ENCODE measurements at regions not wholly inside any gene's neighbourhood (a gene's known extent, or its start where the extent isn't known, plus 50 kb on each side); places are given as distances from the start of the nearest gene placed in this dataset.

GRCh38 chr14:86882818-86883217 lies 1110.2 kb downstream of the GALC start:
- no peaks in the 10 kb centered on the region for H3K27me3 Mint-ChIP-seq
- CTCF ChIA-PET: interaction anchor here (0.9 kb wide), 1 partner anchor 10 kb away, joined by 3 read pairs; no protein-coding TSS in a partner anchor
- DNase-seq: no peak
- H3K36me3 Mint-ChIP-seq: no peaks in the 10 kb centered on the region
- no peaks in the 10 kb centered on the region for H3K4me1 Mint-ChIP-seq
- no peak for ATAC-seq
- H3K4me3 Mint-ChIP-seq: no peak overlapping the region
- no peak overlapping the region for H3K27ac Mint-ChIP-seq
- H3K9me3 Mint-ChIP-seq (ENCODE audit: low read depth): peaks cover 9% of the 10 kb centered on the region

- H3K9me3 Mint-ChIP-seq (ENCODE audit: low read depth): peaks cover 5% of the 10 kb centered on the region
- no peak for DNase-seq
- ATAC-seq: no peak
- H3K4me1 Mint-ChIP-seq: no peaks in the 10 kb centered on the region
- H3K27me3 Mint-ChIP-seq: no peaks in the 10 kb centered on the region
- H3K36me3 Mint-ChIP-seq: no peaks in the 10 kb centered on the region
- CTCF ChIA-PET: no interaction called here
- H3K27ac Mint-ChIP-seq: no peak overlapping the region
- no peak overlapping the region for H3K4me3 Mint-ChIP-seq
These were observed 1127.0 kb downstream of the GALC start for GRCh38 chr14:86865934-86866333.

DNA sequence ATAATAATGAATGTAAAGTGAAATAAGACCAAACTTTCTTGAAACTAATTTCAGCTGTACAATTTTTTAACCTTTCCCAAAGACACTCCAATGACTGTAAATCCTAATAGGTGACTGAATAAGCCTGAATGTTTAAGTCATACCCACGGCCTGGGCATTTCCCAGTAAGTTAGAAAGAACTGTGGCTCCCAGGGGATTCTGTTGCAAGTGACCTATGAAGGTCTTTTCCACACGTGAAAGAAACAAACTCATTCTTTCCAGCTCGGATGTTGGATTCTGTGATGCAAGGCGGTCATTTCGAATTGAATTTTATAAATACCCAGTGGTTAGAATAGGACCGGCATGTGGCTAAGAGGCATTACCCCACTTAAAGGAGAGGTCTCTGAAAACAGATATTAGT lies 1134.4 kb downstream of the GALC start:
- Mint-ChIP-seq H3K4me1 (no peaks in the 10 kb centered on the region), H3K9me3 (ENCODE audit: low read depth) (peaks cover 11% of the 10 kb centered on the region), H3K4me3 (no peak overlapping the region), H3K27me3 (no peaks in the 10 kb centered on the region), H3K27ac (no peak overlapping the region), H3K36me3 (no peaks in the 10 kb centered on the region)
- CTCF ChIA-PET: interaction anchor here (0.6 kb wide), 1 partner anchor 458 kb away, joined by 3 read pairs; no protein-coding TSS in a partner anchor
- no peak for DNase-seq
- ATAC-seq: no peak

GRCh38 chr14:86858031-86858430 lies 1135.0 kb downstream of the GALC start:
- H3K36me3 Mint-ChIP-seq: no peaks in the 10 kb centered on the region
- CTCF ChIA-PET: no interaction called here
- no peak overlapping the region for H3K27ac Mint-ChIP-seq
- DNase-seq (no peak), ATAC-seq (no peak)
- no peak overlapping the region for H3K4me3 Mint-ChIP-seq
- no peaks in the 10 kb centered on the region for H3K27me3 Mint-ChIP-seq
- H3K4me1 Mint-ChIP-seq: no peaks in the 10 kb centered on the region
- H3K9me3 Mint-ChIP-seq (ENCODE audit: low read depth): peaks cover 14% of the 10 kb centered on the region

DNA sequence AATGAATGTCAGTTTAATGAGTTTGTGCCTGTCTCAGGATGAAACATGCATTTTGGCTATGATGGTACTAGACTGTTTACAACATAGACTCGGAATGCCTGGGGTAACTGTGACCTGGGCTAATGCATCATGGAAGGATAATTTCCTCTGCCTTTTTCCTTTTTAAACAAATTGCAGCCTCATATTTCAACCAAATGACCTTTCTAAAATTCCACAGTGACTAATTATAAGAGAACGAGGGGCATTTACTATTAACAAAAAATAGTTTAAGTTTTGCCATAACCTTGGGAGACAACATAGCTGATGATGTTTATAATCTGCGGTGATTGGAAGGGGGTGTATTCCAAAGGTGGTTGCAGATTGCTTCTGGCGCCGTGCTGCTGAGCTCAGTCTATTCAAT lies 1140.5 kb downstream of the GALC start:
- Mint-ChIP-seq H3K4me3 (no peak overlapping the region), H3K9me3 (ENCODE audit: low read depth) (peaks cover 9% of the 10 kb centered on the region), H3K4me1 (no peaks in the 10 kb centered on the region), H3K27me3 (no peaks in the 10 kb centered on the region), H3K27ac (no peak overlapping the region), H3K36me3 (no peaks in the 10 kb centered on the region)
- no peak for ATAC-seq
- no peak for DNase-seq
- CTCF ChIA-PET: no interaction called here

DNA sequence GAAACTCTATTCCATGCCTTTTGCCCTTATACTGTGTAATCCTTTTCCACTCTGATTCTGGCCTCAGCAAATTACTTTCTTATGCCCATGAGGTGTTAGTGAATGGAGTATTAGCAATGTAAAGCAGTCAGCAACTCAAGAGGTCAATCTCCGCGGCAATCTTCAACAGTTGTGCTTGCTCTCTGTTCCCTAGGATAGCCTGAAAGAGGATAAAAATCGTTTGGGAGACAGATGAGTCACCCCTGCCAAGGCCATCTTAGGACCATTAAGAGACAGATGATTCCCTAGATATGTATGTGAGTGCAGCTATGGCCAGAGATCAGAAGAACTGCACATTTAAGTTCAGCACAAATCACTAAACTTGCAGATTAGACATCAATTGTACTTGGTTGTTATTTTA lies 1145.8 kb downstream of the GALC start:
- Mint-ChIP-seq H3K4me3 (no peak overlapping the region), H3K27me3 (no peaks in the 10 kb centered on the region), H3K27ac (no peak overlapping the region), H3K36me3 (no peaks in the 10 kb centered on the region), H3K4me1 (no peaks in the 10 kb centered on the region), H3K9me3 (ENCODE audit: low read depth) (peaks cover 9% of the 10 kb centered on the region)
- ATAC-seq (no peak), DNase-seq (no peak)
- CTCF ChIA-PET: no interaction called here

- Mint-ChIP-seq H3K4me3 (no peak overlapping the region), H3K27ac (no peak overlapping the region), H3K4me1 (no peaks in the 10 kb centered on the region), H3K27me3 (no peaks in the 10 kb centered on the region), H3K9me3 (ENCODE audit: low read depth) (peaks cover 2% of the 10 kb centered on the region), H3K36me3 (no peaks in the 10 kb centered on the region)
- CTCF ChIA-PET: no interaction called here
- ATAC-seq: no peak
- no peak for DNase-seq
These were observed 1154.6 kb downstream of the GALC start for GRCh38 chr14:86838363-86838762.

DNA sequence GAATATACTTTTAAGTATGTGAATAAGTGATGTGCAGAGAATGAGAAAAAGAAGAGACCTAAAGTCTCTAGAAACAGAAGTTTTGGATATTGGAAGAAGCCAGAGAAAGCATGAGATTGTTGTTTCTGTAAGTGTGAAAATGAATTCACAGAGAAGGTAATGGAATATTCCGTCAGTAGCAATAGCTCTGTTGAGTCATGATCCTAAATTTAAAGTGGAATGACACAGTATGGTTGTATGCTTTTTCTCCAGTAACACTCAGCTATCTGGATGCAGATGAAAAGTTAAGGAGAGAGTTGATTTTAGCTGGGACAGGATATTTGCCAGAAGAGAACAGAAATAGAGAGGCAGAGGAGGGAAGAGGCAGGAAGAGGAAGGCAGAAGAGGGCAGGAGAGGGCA lies 1166.3 kb downstream of the GALC start:
- H3K27ac Mint-ChIP-seq: no peak overlapping the region
- H3K36me3 Mint-ChIP-seq: no peaks in the 10 kb centered on the region
- peaks cover 7% of the 10 kb centered on the region for H3K9me3 Mint-ChIP-seq (ENCODE audit: low read depth)
- no peak overlapping the region for H3K4me3 Mint-ChIP-seq
- H3K4me1 Mint-ChIP-seq: no peaks in the 10 kb centered on the region
- CTCF ChIA-PET: no interaction called here
- no peaks in the 10 kb centered on the region for H3K27me3 Mint-ChIP-seq
- no peak for ATAC-seq
- DNase-seq: no peak

DNA sequence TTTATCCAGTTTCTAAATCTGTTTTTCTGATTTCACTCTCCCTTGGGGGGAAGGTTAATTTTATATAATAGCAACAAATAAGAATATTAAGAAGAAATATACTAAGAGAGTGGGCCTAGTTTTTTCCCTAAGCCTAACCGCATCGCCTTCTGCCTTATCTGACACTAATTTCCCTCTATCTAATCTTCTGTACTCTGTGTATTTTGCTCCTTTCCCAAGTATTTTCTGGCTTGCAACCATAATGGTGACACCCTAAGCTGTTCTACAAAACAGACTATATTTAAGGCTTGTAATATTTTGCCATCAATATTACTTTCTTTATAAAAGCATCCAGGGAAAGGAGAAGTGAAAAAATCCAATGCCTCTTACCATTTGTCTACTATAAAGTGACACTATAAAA lies 1168.8 kb downstream of the GALC start:
- H3K9me3 Mint-ChIP-seq (ENCODE audit: low read depth): peaks cover 7% of the 10 kb centered on the region
- ATAC-seq (no peak), DNase-seq (no peak)
- no peaks in the 10 kb centered on the region for H3K27me3 Mint-ChIP-seq
- CTCF ChIA-PET: no interaction called here
- H3K36me3 Mint-ChIP-seq: no peaks in the 10 kb centered on the region
- no peak overlapping the region for H3K27ac Mint-ChIP-seq
- no peak overlapping the region for H3K4me3 Mint-ChIP-seq
- no peaks in the 10 kb centered on the region for H3K4me1 Mint-ChIP-seq

DNA sequence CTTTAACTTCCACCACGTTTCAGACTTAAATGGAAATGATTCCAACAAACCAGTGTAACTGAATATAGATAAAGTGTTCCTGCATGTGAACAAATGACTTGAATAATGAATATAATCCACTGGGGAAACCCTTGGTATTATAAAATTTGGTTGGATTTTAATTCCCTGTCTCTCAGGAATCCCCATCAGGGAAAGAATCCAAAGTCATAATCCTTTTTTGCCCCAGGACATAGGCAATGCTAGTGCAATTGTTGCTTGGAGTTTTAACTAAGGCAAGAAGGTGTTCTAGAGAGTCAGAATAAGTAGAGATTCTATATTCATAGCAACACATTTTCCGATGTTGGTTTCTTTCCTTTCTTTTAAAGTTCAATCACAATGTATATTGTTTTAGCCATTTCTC lies 1169.4 kb downstream of the GALC start:
- Mint-ChIP-seq H3K27ac (no peak overlapping the region), H3K4me1 (no peaks in the 10 kb centered on the region), H3K9me3 (ENCODE audit: low read depth) (peaks cover 7% of the 10 kb centered on the region), H3K36me3 (no peaks in the 10 kb centered on the region), H3K27me3 (no peaks in the 10 kb centered on the region), H3K4me3 (no peak overlapping the region)
- DNase-seq (no peak), ATAC-seq (no peak)
- CTCF ChIA-PET: no interaction called here

DNA sequence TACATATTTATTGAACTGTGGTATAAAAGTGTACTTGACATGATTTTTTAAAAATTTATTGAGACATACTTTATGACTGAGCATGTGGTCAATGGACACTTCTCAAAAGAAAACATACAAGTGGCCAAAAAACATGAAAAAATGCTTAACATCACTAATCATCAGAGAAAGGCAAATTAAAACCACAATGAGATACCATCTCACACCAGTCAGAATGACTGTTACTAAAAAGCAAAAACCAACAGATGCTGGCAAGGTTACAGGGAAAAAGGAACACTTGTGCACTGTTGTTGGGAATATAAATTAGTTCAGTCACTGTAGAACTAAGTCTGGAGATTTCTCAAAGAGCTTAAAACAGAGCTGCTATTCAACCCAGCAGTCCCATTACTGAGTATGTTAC lies 1177.6 kb downstream of the GALC start:
- no peak overlapping the region for H3K27ac Mint-ChIP-seq
- no peak overlapping the region for H3K4me3 Mint-ChIP-seq
- no peaks in the 10 kb centered on the region for H3K36me3 Mint-ChIP-seq
- CTCF ChIA-PET: no interaction called here
- H3K9me3 Mint-ChIP-seq (ENCODE audit: low read depth): peaks cover 12% of the 10 kb centered on the region
- H3K27me3 Mint-ChIP-seq: no peaks in the 10 kb centered on the region
- DNase-seq (no peak), ATAC-seq (no peak)
- H3K4me1 Mint-ChIP-seq: no peaks in the 10 kb centered on the region

DNA sequence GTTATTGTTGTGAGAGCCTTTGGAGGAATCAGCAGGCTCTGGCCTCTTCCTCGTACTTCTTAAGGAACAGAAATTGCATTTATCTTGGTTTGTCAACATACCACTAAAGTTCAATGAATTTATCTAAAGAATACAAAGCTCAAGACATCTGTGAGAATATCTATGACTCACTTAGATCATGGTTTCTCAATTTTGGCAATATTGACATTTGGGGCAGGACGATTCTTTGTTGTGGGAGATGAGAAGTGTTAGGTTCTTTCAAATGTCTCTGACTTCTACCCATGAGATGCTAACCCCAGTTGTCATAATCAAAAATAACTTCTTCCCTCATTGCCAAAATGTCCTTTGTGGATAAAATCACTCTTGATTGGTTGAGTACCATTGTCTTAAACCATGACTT lies 1190.3 kb downstream of the GALC start:
- no peaks in the 10 kb centered on the region for H3K4me1 Mint-ChIP-seq
- DNase-seq: no peak
- H3K27ac Mint-ChIP-seq: no peak overlapping the region
- peaks cover 10% of the 10 kb centered on the region for H3K9me3 Mint-ChIP-seq (ENCODE audit: low read depth)
- ATAC-seq: no peak
- no peaks in the 10 kb centered on the region for H3K27me3 Mint-ChIP-seq
- no peak overlapping the region for H3K4me3 Mint-ChIP-seq
- CTCF ChIA-PET: no interaction called here
- H3K36me3 Mint-ChIP-seq: no peaks in the 10 kb centered on the region

DNA sequence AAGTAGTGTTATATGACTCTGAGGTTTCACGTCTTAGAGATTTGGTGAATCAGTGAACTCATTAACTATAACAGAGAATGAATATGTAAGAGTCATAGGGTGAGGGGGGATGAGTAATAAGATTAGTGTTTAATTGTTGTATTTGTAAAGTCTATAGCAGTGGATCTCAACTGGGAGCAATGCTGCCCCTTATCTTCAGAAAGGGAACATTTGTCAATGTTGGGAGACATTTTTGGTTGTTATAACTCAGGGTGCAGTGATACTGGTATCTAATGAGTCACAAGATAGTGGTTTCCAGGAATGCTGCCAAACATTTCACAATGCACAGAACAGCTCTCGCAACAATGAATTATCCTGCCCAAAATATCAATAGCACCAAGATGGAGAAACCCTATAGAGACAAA lies 1193.7 kb downstream of the GALC start:
- Mint-ChIP-seq H3K27ac (no peak overlapping the region), H3K4me1 (no peaks in the 10 kb centered on the region), H3K9me3 (ENCODE audit: low read depth) (peaks cover 5% of the 10 kb centered on the region), H3K27me3 (no peaks in the 10 kb centered on the region), H3K4me3 (no peak overlapping the region), H3K36me3 (no peaks in the 10 kb centered on the region)
- CTCF ChIA-PET: no interaction called here
- no peak for ATAC-seq
- DNase-seq: no peak

DNA sequence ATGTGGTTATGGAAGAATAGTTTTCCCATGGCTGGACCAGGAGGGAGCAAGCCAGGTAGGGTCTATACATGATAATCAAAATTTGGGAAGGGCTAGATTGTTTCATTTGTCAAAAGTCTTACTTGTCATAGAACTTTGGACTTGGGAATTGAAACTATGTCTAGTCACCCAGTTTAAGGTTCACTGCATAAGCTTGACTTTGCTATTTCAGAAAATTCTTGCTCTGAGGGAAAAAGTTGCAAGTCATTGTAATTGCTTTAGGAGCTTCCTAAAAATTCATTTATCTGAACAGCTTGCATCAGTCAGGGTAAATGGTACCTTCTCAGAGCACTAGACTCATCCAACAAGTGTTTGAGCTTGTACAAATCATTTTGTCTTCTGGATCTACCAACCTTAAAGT lies 1194.7 kb downstream of the GALC start:
- H3K4me3 Mint-ChIP-seq: no peak overlapping the region
- no peaks in the 10 kb centered on the region for H3K27me3 Mint-ChIP-seq
- H3K9me3 Mint-ChIP-seq (ENCODE audit: low read depth): peaks cover 5% of the 10 kb centered on the region
- no peak overlapping the region for H3K27ac Mint-ChIP-seq
- CTCF ChIA-PET: no interaction called here
- DNase-seq (no peak), ATAC-seq (no peak)
- no peaks in the 10 kb centered on the region for H3K4me1 Mint-ChIP-seq
- no peaks in the 10 kb centered on the region for H3K36me3 Mint-ChIP-seq

DNA sequence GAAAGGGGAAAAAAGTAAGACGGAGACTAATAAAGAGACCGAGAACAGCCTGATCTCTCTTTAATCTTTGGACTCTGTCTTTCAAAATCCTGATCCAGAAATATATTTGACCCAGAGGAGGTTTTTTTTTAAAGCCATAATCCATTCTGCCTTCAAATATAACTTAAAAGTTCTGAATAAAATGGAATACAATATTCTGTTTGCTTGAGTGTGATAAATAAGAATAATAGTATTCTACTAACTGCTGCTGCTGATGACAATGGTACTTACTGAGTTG lies 1196.0 kb downstream of the GALC start:
- H3K9me3 Mint-ChIP-seq (ENCODE audit: low read depth): peaks cover 5% of the 10 kb centered on the region
- CTCF ChIA-PET: no interaction called here
- H3K4me3 Mint-ChIP-seq: no peak overlapping the region
- DNase-seq: no peak
- no peaks in the 10 kb centered on the region for H3K36me3 Mint-ChIP-seq
- no peak overlapping the region for H3K27ac Mint-ChIP-seq
- no peak for ATAC-seq
- H3K4me1 Mint-ChIP-seq: no peaks in the 10 kb centered on the region
- no peaks in the 10 kb centered on the region for H3K27me3 Mint-ChIP-seq

All from activated CD8-positive, alpha-beta memory T cell treated with anti-CD3 and anti-CD28 coated beads, Interleukin-2, amount 10 ng/mL, durations not matched to agents 7 days and 5 days (primary cell).